PFSK-1 (cell line): ENCODE measurements at regions not wholly inside any gene's neighbourhood (a gene's known extent, or its start where the extent isn't known, plus 50 kb on each side); places are given as distances from the start of the nearest gene placed in this dataset.

Experiments
- FOXP2 ChIP-seq: optimal IDR thresholded peaks from 2 replicates; pipeline ENCODE3; 2011; ENCODE audit warnings: borderline replicate concordance, control low read depth, inconsistent platforms; ENCODE audit not compliant: insufficient read depth; ENCODE audit errors: extremely low read length, extremely low read depth
- POLR2AphosphoS5 ChIP-seq: IDR thresholded peaks from 2 replicates; pipeline ENCODE4 v1.6.1; 2012; ENCODE audit warnings: low read depth, mild to moderate bottlenecking, control low read depth, low read length, moderate library complexity
- REST ChIP-seq, 2 experiments: IDR thresholded peaks; 2 replicates each; pipeline versions ENCODE4 v1.6.1 to v1.8.0; 2011 to 2012; ENCODE audit warnings: low read depth in 2 of 2, low read length in 2 of 2, control low read depth in 1 of 2, inconsistent platforms in 1 of 2, mild to moderate bottlenecking in 1 of 2, moderate library complexity in 1 of 2; ENCODE audit not compliant: insufficient read depth in 1 of 2
- SIN3A ChIP-seq: IDR thresholded peaks from 2 replicates; pipeline ENCODE4 v1.6.1; 2012; ENCODE audit warnings: mild to moderate bottlenecking, low read length, moderate library complexity, borderline replicate concordance; ENCODE audit not compliant: insufficient read depth
- TAF1 ChIP-seq: IDR thresholded peaks from 2 replicates; pipeline ENCODE4 v1.6.1; 2012; ENCODE audit warnings: low read length, control low read depth, borderline replicate concordance; ENCODE audit not compliant: insufficient read depth

- TF ChIP-seq POLR2AphosphoS5 (no peak), TAF1 (no peak), SIN3A (no peak), REST (IDR thresholded peaks at IDR 0.05; ENCODE audit: insufficient read depth in 1 of 2, low read depth in 2 of 2, low read length in 2 of 2) (no peak), FOXP2 (no peak)
Observed at GRCh38 chr10:110419265-110419664, 78.4 kb upstream of the DUSP5 start.

GRCh38 chr10:110420401-110421193 lies 77.1 kb upstream of the DUSP5 start:
- TF ChIP-seq SIN3A = no peak
- no peak for TF ChIP-seq POLR2AphosphoS5
- no peak for TF ChIP-seq FOXP2
- no peak for TF ChIP-seq REST (IDR thresholded peaks at IDR 0.05; ENCODE audit: insufficient read depth in 1 of 2, low read depth in 2 of 2, low read length in 2 of 2)
- TF ChIP-seq TAF1 = no peak

- no peak for TF ChIP-seq SIN3A
- TF ChIP-seq TAF1 = no peak
- no peak for TF ChIP-seq POLR2AphosphoS5
- no peak for TF ChIP-seq REST (IDR thresholded peaks at IDR 0.05; ENCODE audit: insufficient read depth in 1 of 2, low read depth in 2 of 2, low read length in 2 of 2)
- no peak for TF ChIP-seq FOXP2
Observed at GRCh38 chr10:110421512-110422138, 76.1 kb upstream of the DUSP5 start.

- TF ChIP-seq FOXP2 (no peak), POLR2AphosphoS5 (no peak), REST (IDR thresholded peaks at IDR 0.05; ENCODE audit: insufficient read depth in 1 of 2, low read depth in 2 of 2, low read length in 2 of 2) (no peak), SIN3A (no peak), TAF1 (no peak)
Observed at GRCh38 chr10:110422548-110422947, 75.2 kb upstream of the DUSP5 start.
